Heart left ventricle (tissue), 13 donors: ENCODE measurements at regions not wholly inside any gene's neighbourhood (a gene's known extent, or its start where the extent isn't known, plus 50 kb on each side); places are given as distances from the start of the nearest gene placed in this dataset.

Experiments used
- POLR2A ChIP-seq, 2 donors: fragments of 450-650 bp; IDR thresholded peaks; one replicate each; pipeline ENCODE4 v1.6.1; 2017; ENCODE audit warnings: antibody characterized with exemption in 2 of 2, mild to moderate bottlenecking in 2 of 2, moderate library complexity in 2 of 2
- TF ChIP-seq, protein P1 (sequence below), 12 donors: fragments of 200-600 bp; sonication (generic) in 4 of 12; IDR thresholded peaks; one replicate each; pipeline versions ENCODE4 v1.5.0 to v1.8.0; 2018 to 2022; ENCODE audit warnings: antibody characterized with exemption in 12 of 12, mild to moderate bottlenecking in 5 of 12
- donor health status: ischemic (EF 13 %, LVEDD 7.1; RV severe dilation, severe dysfunction).
- donor health status: DM: no; HTN: yes; CAD: no.
- donor health status: DM: no; HTN: no; CAD: no.
- donor health status: ischemic (EF 25% LVEDD 6.9; RV normal size, moderate dysfunction).
- donor health status: ischemic (EF 25% LVEDD 5.7; RV mildly dilated, moderate dysfunction).
- donor health status: ischemic (EF 35%, LVEDD 5.7; RV mildly dilated, moderate dysfunction).
- donor health status: nonischemic (EF 11% LVEDD 7.7; RV severe dilation, severe dysfunction).
- donor health status: DM: yes; HTN: yes; CAD: no.
- donor health status: PGD.
- donor health status: ischemic (EF 29% LVEDD 5.4; RV normal size, mild dysfunction).
- donor health status: nonischemic (EF 23%, LVEDD 6.1; RV moderate dilation, normal function).

DNA sequence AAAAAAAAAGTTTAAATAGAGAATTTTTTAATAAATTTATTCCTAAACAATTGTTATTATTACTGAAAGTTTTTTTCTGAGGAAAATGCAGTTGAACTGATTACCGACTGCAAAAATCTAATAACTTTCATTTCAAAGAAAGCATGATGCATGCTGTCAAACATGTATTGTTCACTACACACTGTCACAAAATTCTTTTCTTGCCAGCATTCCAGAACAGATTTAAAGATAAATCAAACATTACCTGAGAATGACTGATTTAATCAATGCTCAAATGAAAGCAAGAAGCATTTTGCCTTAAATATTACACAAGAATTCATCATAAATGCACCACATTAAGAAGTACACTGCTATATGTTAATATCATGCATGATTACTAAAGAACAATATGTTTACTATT is 588.3 kb downstream of the SLC16A7 start:
- TF ChIP-seq, protein P1, sequence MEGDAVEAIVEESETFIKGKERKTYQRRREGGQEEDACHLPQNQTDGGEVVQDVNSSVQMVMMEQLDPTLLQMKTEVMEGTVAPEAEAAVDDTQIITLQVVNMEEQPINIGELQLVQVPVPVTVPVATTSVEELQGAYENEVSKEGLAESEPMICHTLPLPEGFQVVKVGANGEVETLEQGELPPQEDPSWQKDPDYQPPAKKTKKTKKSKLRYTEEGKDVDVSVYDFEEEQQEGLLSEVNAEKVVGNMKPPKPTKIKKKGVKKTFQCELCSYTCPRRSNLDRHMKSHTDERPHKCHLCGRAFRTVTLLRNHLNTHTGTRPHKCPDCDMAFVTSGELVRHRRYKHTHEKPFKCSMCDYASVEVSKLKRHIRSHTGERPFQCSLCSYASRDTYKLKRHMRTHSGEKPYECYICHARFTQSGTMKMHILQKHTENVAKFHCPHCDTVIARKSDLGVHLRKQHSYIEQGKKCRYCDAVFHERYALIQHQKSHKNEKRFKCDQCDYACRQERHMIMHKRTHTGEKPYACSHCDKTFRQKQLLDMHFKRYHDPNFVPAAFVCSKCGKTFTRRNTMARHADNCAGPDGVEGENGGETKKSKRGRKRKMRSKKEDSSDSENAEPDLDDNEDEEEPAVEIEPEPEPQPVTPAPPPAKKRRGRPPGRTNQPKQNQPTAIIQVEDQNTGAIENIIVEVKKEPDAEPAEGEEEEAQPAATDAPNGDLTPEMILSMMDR (IDR thresholded peaks at IDR 0.05): no peak
- TF ChIP-seq POLR2A (IDR thresholded peaks at IDR 0.05): no peak
